ENCODE measurements at regions not wholly inside any gene's neighbourhood (a gene's known extent, or its start where the extent isn't known, plus 50 kb on each side); places are given as distances from the start of the nearest gene placed in this dataset.

DNA sequence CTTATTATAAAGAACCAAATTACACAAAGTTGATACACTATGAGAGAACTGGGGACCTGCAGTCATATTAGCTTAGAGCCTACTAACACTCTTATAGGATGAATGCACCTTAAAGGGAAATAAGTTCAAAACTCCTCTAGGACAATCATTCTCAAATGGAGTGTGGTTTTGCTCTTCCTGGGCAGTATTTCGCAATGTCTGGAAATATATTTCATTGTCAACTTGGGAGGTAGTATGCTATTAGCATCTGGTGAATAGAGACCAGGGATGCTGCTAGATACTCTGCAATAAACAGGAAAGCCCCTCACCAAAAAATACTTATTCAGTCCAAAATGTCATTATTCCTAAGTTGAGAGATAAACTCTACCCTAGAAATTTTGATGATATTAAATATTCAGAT, 451.4 kb upstream of the ARPP21 start:
- TF ChIP-seq ZFX (IDR thresholded peaks at IDR 0.05) = no peak
- TF ChIP-seq CTCF (conservative IDR thresholded peaks at IDR 0.05) = no peak
- no peak overlapping the region for H3K27ac ChIP-seq

- TF ChIP-seq CTCF (conservative IDR thresholded peaks at IDR 0.05) = no peak
- TF ChIP-seq ZFX (IDR thresholded peaks at IDR 0.05) = no peak
- no peak overlapping the region for H3K27ac ChIP-seq
Measured at GRCh38 chr3:35194666-35195065, 444.7 kb upstream of the ARPP21 start.

DNA sequence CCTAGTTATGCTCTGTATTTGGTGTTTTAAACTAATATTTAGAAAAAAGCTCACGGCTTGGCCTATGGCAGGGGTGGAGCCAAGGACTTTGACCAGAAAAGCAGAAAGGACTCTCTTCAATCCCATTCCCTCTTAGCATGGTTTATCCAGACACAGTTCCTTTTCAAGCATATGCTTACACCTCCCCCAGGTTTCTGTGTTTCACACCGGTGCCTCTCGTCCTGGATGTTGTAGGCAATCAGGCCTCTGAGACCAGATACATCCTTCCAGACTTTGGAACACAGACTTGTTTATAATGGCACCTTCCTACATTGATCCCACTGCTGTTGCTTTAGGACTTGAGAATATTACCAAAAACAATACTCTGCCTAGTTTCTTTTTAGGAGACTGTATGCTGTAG, 440.5 kb upstream of the ARPP21 start:
- no peak overlapping the region for H3K27ac ChIP-seq
- no peak for TF ChIP-seq CTCF (conservative IDR thresholded peaks at IDR 0.05)
- TF ChIP-seq ZFX (IDR thresholded peaks at IDR 0.05) = no peak

GRCh38 chr3:35200056-35200455, 439.3 kb upstream of the ARPP21 start:
- H3K27ac ChIP-seq = no peak overlapping the region
- no peak for TF ChIP-seq CTCF (conservative IDR thresholded peaks at IDR 0.05)
- TF ChIP-seq ZFX (IDR thresholded peaks at IDR 0.05) = no peak

DNA sequence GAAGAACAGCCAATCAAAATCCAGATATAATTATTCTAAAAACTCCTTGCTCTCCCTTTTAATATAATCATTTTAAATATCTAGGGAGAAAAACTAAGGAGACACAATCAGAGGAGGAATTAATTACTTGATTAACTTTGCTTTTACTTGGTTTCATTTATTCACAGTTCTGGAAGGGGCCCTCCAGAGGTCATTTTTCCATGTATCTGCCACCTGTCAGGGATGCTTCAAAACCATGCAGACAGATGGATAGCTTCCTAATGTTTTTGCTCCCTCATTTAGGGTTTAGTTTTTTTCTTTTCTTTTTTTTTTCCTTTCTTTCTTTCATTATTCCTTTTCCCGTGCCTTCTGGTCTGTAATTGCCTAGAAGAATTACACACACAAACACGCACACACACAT, 438.1 kb upstream of the ARPP21 start:
- no peak overlapping the region for H3K27ac ChIP-seq
- TF ChIP-seq ZFX (IDR thresholded peaks at IDR 0.05) (no peak), CTCF (conservative IDR thresholded peaks at IDR 0.05) (no peak)

DNA sequence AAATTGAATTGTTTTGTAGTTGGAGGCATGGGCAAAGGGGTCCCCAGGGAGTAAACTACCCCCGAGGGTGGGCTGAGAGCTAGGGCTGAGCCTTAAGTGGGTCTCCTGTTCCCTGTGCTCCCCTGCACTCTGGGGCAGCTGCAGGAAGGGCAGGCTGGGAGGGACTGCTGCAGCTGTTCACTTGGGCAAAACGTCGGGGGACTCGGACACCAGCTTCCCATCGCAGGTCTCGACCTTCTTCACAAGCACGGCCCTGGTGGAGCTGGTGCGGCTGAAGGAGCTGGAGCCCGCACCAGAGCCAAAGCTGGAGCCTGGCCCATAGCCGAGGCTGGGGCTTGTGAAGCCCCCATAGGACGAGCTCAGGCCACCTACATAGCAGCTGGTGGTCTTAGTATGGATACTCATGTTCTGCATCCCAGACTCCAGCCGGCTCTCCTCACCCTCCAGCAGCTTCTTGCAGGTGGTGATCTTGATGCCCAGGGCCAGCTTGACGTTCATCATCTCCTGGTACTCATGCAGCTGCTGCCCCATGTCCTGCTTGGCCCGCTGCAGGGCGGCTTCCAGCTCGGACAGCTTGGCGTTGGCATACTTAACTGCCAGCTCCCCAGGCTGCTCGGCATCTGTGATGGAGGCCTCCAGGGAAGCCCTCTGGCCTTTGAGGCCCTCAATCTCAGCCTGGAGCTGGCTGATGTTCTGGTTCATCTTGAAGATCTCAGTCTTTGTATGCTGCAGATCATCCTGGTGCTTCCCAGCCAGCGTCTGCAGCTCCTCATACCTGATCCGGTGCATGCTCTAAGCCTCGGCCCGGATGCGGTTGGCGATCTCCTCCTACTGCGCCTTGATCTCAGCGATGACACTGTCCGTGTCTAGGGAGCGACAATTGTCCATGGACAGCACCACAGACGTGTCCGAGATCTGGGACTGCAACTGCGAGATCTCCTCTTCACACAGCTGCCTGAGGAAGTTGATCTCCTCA, 423.5 kb upstream of the ARPP21 start:
- no peak for TF ChIP-seq ZFX (IDR thresholded peaks at IDR 0.05)
- no peak for TF ChIP-seq CTCF (conservative IDR thresholded peaks at IDR 0.05)
- no peak overlapping the region for H3K27ac ChIP-seq

GRCh38 chr3:35216501-35217266, 422.6 kb upstream of the ARPP21 start:
- H3K27ac ChIP-seq = no peak overlapping the region
- TF ChIP-seq ZFX (IDR thresholded peaks at IDR 0.05) (no peak), CTCF (conservative IDR thresholded peaks at IDR 0.05) (no peak)
